NOMO-1 treated with dmso at 0.1 percent for 144 hours (cell line): ENCODE measurements at regions not wholly inside any gene's neighbourhood (a gene's known extent, or its start where the extent isn't known, plus 50 kb on each side); places are given as distances from the start of the nearest gene placed in this dataset.

Experiments used
- DNase-seq: peaks from one replicate; lab custom pipeline; 2025; ENCODE audit not compliant: unreplicated experiment; lab: John Stamatoyannopoulos, UW

DNA sequence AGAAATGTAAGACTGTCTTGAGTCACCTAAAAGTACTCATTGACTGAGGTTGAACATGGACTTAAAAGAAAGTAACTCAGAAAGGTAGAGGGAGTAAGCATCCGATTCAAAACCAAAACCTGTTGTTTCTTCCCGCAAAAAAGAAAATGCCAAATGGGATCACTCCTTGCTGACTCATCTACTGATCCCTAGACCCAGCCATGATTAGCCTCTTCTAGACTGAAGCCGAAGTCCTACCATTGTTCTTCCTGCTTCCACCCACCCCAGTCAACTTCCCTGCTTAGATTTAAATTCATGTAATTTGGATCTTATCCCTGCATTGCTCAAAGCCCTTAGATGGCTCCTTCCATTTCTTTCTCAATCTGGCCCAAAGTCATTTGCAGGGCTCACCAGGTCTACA, 760.5 kb upstream of the SOX9 start:
- DNase-seq, result no peak

DNA sequence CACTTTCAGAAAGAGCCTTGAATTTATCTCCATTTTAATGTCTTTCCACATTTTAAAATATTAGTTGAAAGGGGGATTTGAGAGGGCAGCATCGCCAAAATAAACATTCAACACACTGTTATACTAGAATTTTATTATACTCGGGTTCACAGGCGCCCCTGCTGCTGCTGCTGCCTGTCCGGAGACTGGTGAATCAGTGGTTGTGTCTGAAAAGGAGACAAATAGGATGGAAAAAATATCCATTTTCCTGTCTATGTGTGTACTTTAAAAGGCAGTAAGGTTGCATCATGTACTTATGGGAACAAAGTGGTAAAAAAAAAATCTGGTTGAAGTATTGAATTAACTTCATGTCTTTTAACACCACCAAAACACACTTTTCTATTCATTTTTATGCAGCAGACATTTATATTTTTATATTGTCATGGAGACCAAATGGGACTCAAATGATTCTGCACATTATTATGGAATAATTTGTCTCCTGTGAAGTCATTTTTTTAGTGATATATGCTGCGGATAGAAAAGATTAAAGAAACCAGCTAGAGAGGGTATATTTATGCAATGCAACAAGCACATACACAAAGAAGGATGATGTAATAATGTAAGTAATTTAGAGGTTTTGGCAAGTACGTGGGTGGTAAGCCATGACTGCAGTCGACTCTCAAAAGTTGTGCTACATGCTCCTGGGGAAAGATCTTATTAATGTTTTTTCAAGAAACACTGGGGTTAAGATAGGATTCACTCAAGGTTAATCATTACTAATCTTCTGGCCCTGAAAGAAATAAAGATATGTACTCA, 759.0 kb upstream of the SOX9 start:
- no peak for DNase-seq

DNA sequence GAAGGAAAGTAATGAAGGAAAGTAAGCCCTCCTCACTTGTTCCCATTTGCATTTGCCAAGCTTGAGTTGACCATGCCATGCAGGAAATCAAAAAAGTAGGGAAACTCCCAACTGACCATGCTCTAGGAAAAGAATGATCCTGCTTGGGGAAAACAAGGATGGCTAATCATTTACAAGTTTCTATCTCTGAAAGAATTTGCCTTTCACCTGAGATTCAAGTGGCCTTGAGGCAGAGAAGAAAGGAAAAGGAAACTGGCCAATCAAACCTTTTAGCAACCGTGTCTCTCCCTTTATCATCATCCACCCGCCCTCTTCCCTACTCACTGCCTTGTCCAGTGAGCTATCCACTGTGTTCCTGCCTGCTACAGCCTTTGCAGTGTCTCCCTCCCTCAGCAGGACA, 757.2 kb upstream of the SOX9 start:
- DNase-seq, result no peak

GRCh38 chr17:71371809-71372208, 749.0 kb upstream of the SOX9 start:
- DNase-seq, result no peak

- DNase-seq, result no peak
Measured at GRCh38 chr17:71375948-71376347, 744.9 kb upstream of the SOX9 start.

- no peak for DNase-seq
Measured at GRCh38 chr17:71376933-71377332, 743.9 kb upstream of the SOX9 start.

- DNase-seq, result no peak
Measured at GRCh38 chr17:71378036-71378435, 742.8 kb upstream of the SOX9 start.

DNA sequence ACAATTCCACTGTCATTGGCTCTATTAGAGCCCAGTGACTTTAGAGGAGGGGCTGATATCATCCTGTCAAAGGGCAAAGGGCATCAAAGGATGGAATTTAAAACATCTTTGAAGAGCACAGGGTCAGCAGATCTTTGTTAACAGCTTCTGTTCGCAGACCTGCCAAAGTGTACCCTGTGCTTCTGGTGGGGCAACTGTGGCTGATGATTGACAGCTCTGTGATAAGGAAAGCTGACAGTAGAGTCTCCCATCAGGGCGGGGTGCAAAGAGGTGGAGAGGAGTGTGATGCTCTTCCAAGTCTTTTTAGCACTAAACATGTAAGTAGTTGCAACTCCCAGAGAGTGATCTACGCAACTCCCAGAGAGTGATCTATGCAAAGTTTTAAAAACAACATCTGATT, 742.1 kb upstream of the SOX9 start:
- no peak for DNase-seq

DNA sequence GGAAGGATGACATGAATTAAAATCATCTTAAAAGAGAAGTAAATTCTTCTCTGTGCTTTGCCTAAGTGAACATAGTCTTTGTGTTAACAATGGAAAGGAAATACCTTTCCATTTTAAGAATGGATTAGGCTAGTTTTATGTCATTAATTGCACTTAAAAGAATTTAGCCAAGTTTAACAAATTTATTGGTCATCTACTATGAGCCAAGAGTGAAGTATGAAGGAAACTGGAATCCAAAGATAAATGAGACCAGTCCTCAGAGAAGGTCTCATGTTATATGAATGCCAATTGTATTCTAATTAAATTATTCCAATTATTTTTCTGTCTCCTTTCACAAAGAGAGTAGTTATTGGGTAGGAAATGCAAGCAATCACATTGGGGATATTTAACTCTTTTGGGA, 741.3 kb upstream of the SOX9 start:
- DNase-seq, result no peak

- no peak for DNase-seq
Measured at GRCh38 chr17:71380535-71380934, 740.3 kb upstream of the SOX9 start.

DNA sequence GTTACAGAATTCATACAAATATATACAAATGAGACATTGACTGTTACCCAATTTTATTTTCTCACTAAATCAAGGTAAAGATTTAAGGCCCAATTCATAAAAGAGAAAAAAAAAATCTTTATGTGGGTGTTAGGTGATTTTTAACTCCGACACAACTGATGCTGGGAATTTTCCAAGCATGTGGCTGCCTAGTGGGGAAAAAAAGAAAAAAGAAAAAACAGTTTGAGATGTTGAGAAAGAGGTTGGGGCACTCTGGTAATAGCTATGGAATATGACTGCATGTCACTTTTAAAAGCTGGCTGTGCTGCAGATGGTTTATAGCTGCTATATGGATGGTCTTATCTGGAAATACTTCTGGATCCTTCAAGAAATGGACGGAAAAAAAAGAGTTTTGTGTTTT, 739.9 kb upstream of the SOX9 start:
- no peak for DNase-seq

DNA sequence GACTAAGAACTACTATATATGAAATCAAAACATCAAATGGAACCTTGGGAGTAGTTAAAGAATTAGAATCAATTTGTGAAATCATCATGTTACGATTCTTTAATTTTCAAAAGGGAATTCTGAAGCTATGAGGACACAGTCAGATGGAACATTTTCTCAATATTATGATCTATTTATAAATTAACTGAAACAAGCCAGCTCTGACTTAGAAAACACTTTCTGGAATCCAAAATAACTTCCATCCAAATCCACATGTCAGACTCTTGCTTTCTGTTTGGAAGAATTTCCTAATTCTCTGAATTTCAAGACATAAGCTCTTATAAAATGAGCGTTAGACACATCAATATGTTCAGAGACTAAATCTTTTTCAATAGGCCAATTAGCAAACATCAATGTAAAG, 737.7 kb upstream of the SOX9 start:
- DNase-seq, result no peak

DNA sequence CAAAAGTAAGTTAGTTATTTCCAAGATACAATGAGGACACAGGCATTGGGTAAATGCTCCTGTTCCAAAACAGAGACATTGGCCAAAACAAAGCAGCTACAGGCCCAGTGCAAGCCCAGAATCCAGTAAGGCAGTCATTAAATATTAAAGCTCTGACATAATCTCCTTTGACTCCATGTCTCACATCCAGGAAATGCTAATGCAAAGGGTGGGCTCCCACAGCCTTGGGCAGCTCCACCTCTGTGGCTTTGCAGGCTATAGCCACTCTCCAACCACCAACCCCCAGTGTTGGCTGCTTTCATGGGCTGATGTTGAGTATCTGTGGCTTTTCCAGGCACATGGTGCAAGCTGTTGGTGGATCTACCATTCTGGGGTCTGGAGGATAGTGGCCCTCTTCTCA, 733.4 kb upstream of the SOX9 start:
- DNase-seq, result no peak

DNA sequence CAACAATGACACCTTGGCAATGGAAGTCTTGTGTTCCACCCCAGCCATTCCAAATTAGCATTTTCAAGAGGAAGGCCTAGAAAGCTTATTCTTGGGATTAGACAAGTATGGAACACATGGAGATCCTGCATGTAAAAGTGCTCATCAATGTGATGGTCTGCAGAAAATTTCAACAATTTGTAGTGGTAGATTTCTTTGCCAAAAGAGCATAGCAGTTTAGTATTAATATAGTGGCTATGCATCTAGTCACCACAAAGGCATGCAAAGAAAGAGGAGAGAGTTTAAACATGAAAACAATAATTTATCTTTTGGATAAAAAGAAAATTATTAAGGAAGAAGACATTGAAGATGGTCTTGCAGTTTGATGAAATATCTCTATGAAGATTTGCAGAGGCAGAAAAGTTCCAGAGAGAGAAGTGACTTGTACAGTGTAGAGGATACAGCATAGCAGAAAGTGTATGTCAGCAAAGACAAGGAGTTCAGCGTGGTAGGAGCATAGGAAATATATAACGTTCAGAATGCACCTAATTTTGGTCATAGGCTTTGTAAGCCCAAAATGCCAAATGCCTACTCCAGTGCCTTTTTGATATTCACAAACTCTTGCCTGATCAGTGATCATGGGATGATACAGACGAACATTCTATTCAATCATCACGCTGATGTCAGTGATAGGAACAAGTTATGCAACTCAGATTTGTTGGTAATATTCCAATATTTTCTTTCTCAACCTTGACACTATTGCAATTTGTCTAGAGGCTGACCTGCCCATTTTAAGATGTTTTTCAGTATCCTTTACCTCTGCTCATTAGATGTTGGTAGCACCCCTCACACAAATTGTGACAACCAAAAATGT, 727.9 kb upstream of the SOX9 start:
- DNase-seq, result no peak

GRCh38 chr17:71395901-71396300, 724.9 kb upstream of the SOX9 start:
- DNase-seq, result no peak

DNA sequence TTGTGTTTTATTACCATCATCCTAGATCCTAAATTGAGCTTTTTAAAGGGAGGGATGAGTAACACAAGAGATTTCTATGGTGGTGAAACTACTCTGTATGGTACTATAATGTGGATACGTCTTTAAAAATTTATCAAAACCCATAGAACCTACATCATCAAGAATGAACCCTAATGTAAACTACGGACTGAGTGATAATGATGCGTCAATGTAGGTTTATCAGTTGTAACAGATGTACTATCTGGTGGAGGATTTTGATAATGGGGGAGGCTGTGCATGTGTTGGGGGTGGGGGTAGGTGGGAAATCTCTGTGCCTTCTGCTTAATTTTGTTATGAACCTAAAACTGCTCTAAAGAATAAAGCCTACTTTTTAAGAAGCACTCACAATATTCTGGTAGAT, 724.1 kb upstream of the SOX9 start:
- no peak for DNase-seq

- no peak for DNase-seq
Measured at GRCh38 chr17:71398025-71398424, 722.8 kb upstream of the SOX9 start.

DNA sequence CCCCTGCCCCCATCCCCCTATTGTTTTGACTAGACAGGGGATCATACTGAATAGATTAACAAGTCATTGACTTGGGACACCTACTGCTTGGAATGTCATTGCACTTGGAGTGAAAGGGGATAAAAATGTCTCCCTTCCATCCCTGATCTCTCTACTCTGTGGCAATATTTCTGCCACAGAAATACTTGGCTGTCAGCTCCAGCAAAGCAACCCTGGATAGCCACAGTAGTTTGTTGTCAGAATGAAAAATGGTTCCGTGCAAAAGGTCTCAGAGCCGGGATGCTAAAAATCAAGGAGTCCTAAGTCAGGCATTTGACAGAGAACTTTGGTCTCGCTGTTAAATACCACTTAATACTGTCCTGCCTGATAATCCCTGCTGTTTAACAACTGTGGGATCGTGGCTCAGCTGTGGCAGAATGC, 722.0 kb upstream of the SOX9 start:
- no peak for DNase-seq

- no peak for DNase-seq
Measured at GRCh38 chr17:71399221-71399620, 721.6 kb upstream of the SOX9 start.

DNA sequence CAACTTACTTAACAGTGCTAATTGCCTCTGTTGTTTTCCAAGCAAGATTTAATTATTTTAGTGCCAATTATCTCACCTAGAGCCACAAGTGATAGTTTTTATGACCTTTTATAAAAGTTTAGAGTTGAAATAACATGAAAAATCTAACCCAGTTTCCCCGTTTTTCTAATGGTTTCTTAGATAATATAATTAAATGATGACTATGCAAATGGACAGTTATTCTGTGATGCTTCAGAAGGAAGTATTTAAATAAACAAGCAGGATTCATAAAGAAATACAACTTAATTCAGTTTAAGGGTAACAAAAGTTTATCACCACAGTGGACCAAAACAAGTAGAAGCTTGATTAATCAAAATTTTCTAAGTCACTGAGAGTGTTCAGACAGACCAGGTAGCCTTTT, 721.2 kb upstream of the SOX9 start:
- DNase-seq, result no peak

GRCh38 chr17:71402007-71402406, 718.8 kb upstream of the SOX9 start:
- no peak for DNase-seq

GRCh38 chr17:71402661-71403141, 718.1 kb upstream of the SOX9 start:
- DNase-seq, result no peak
